HK-2 (cell line): ENCODE measurements at regions not wholly inside any gene's neighbourhood (a gene's known extent, or its start where the extent isn't known, plus 50 kb on each side); places are given as distances from the start of the nearest gene placed in this dataset.
A peak's percentile ranks its signal among the peaks of the same experiment; 100 is the strongest.

Experiments used
- DNase-seq: peaks from one replicate; pipeline ENCODE4 v3.0.0-alpha.2; 2018; ENCODE audit not compliant: unreplicated experiment

DNA sequence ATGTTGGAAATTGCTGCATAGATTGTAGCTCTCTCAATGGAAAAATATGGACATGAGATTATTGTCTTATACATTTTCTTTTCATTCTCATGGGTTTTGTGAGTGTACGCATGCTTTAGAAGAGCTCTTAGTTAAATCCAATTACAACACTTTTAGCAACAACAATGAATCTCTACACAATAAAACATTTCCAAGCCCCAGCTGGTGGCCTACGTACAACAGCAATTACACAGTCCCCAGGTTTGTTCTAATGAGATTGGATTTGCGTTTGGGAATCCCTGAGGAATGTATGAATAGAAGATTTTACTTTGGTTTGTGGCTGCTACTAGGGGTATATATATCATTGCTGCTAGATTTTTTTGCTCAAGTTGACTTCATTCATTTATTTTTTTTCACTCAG is 98.6 kb downstream of the FHDC1 start:
- no peak for DNase-seq

DNA sequence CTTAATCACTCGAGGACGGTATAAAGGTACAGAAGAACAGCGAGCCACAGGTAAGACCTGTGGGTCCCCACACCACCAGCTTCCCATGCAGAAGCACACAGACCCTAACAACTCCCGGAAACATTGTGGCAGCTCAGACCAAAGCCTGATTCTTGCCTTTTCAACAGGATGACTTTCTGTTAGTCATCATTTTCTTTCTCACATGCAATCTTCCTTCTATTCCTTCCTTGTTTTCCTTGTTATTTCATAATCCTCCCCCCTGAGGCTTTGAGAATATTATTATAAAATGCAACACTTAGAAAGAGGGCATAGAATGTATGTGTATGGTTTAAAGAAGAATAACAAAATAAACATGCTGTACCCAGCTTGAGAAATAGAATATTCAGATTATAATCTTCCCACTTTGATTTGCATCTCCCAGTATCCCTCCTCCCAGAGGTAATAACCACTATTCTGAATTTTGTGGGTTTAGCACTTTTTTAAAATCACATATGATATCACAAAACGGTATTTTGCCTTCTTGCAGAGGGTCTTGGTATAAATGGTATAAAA is 100.9 kb downstream of the FHDC1 start:
- no peak for DNase-seq

DNA sequence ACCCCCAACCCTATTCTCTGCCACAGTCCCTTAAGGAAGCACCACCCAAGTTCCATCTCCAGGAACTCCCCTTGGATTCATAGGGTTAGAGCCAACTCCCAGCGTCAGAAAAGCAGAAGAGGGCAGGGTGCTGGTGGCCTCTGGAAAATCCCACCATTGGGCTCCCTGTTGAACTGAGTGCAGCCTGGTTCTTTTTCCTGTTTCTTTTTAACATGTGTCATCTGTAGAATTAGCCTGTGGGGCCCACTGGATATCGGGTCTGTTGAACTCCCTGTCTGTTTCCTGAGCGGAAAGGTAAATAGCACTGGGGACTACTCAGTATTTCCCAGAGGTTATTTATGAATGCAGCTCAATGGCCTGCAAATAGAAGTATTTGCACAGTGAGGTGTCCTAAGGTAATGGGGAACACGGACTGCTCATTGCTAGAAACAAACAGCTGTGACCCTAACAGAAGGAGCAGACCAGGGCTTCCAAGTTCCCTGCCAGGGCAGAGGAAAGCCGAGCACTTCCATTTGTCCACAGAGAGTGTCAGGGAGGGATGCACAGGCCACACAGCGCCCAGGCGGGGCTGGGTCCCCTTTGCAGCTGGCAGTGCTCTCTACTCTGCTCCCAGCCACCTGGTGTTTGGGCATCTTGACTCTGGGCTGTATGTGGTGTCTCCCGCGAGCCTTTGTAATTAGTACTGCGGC is 102.6 kb downstream of the FHDC1 start:
- no peak for DNase-seq

DNA sequence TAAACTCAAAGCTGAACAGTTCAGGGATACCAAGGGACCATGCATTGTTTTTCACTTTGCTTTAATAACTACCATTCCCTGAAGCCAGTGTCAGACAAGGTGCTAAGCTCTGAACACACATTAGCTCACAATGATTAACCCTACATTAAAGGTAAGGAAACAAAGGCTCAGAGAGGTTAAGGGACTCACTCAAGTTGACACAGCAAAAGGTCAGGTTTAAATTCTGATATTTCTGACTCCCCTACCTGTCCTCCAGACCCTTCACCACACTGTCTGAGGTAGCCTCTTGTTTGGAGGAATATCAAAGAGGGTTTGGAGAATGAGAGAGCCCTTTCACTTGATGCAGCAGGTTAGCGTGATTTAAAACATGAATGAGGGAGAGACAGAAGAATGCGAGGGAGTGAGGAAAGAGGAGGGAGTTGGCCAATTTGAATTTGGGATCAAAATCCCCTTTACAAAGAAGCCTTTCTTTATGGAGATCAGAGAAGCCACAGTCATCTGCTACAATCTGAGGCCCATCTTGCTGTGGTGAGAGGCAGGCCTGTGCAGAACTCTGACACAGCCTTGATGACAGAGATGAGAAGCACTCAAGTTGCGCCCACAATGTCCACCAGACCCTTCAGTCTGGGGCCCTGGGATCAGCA is 103.5 kb downstream of the FHDC1 start:
- DNase-seq = no peak

DNA sequence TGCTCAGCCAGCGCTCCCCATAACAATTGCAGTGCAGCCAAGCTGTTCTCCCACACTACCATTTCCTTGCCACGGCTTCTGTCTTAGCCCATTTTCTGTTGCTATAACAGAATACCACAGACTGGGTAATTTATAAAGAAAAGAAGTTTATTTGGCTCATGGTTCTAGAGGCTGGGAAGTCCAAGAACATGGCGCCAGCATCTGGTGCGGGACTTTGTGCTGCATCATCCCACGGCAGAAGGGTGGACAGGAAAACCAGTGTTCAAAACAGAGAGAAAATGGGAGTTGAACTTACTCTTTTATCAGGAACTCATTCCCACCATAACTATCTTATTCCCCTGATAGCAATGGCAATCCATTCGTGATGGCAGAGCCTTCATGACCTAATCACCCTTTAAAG is 104.6 kb downstream of the FHDC1 start:
- no peak for DNase-seq

DNA sequence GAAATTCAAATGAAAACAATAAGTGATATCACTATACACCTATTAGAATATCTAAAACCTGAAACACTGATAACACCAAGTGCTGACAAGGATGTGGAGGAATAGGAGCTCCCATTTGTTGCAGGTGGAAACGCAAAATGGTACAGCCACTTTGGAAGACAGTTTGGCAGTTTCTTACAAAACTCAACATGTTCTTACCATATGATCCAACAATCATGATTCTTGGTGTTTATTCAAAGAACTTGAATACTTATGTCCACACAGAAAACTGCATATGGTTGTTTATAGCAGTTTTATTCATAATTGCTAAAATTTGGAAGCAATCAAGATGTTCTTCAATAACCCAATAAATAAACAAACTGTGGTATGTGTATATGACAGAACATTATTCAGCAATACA is 107.9 kb downstream of the FHDC1 start:
- no peak for DNase-seq

DNA sequence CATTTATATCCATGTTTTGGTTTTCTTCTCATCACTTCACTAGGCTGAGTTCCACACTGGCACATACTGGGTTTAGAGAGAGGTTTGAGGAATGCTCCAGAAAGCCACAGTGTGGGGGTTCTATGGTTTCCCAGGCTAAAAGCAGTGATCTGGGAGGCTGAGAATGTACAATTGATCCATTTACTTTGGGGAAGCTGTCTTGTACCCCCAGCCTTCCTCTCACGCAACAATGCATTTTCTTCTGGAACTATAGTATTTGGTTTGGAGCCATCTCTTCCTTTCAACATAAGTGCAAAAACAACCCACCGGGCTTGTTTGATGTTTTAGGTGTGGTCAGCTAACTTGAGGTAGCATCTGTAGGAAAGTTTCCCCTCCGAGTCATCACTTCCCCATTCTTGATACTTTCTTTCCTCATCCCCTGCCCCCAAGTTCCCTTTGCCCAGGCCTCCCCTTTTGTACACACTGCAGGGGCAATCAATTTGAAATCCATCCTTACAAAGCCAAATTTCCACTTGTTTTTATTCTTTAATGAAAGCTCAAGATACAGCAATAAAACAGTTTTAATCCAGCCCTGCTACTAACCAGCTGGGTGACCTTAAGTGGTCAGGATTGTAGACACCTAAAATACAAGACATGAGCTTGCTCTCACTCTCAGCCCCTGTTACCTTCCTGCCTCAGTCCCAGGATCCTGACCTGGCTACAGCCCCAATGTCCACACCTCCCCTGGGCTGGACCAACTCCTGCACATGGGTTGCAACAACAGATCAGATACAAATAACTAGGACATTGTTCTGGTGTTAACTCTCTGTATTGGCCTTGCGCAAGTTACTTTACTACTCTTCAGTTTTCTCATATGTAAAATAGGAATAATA is 109.2 kb downstream of the FHDC1 start:
- no peak for DNase-seq

DNA sequence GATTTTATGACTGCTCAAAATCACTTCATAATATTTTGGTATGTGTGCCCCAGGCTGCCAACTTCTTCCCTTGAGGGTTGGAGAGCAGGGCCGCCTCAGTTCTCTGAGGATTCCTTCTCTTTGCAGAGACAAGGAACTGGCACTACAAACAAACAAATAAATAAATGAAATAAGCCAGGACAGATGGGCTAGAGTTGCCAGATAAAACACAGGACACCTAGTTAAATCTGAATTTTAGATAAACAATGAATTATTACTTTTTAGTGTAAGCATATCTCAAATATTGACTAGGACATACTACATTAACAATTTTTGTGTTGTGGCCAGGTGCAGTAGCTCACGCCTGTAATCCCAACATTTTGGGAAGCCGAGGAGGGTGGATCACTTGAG is 122.5 kb downstream of the FHDC1 start:
- DNase-seq = no peak

DNA sequence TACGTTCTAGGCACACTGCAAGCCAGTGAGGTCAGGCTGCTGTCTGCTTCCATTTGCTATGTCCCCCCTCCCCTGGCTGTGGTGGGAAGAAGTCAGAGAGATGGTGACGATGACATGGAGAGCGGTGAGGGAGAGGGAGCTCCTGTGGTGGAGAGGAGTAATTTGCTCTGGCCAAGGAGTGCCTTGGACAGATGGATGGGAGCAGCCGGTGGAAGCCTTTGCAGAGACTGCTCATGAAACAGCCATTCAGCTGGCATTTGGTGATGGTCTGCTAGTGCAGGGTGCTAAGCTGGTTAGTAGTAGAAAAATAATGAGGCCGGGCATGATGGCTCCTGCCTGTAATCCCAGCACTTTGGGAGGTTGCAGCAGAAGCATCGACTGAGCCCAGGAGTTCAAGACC is 124.1 kb downstream of the FHDC1 start:
- DNase-seq = no peak

DNA sequence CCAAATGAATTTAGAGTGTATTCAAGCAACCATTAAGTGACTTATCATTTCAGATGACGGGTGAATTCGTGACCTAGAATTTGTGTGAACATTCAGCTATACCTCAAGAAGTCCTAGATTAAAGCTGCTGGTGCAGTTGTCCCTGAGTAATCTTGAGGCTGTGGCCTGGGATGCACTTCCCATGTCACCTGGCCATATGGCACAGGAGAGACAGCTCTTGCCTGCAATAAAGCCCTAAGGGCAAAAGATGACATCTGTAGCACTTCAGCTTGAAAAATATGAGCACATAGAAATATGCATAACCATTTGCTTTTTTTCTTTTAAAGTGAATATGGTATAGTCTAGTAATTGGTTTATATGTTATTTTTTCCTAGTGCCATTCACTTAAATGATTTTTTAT is 125.8 kb downstream of the FHDC1 start:
- DNase-seq = no peak

DNA sequence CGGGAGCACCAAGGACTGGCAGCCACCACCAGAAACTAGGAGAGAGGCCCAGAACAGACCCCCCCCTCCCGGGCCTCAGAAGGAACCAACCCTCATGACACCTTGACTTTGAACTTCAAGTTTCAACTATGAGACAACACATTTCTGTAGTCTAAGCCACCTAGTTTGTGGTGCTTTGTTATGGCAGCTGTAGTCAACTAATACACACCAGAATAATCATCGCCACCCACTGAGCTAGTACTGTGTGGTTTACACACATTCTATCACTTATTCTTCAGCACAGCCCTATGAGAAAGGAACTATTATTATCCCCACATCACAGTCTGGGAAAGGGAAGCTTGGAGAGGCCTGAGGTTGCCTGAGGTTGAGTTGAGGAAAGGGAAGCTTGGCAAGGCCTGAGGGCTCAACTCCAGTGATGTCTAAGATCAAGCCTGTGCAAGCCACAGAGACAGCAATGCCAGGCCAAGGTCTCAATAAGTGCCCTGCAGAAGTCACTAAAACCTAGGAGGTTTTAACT is 126.6 kb downstream of the FHDC1 start:
- no peak for DNase-seq

DNA sequence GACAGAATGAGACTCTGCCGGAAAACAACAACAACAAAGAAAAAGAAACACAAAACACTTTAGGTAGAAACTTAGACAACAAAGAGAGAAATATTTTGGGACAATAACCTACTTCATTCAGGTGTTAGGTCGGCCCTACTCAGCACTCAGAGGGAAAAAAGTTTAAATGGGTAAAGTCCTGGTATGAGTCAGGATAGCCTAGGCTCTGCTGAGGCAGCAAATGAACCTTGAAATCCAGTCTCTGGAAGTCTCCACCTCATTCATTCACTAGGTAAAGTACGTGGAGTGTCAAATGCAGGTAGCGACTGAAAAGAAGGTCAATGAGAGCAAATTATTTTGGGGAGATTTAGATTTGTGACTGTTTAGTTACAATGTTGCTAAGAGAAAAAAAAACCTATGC is 127.4 kb downstream of the FHDC1 start:
- no peak for DNase-seq

DNA sequence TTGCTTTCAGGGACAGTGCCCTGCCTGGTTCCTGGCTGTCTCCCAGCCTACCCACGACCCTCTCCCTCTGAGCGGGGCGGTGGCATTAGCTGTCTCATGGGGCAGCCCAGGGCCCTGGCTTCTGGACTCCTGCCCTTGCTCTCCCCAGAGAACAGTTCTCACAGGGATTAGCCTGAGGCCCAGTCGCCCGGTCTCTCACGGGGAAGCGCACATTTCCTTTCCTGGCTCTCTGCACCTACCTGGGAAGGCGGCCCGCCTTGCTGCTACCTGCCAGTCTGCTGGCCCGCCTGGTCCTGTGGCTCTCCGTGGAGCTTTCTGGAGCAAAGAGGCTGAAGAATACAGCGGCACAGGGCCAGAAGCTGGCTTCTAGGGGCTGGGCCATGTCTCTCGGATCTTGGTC is 128.4 kb downstream of the FHDC1 start:
- no peak for DNase-seq

DNA sequence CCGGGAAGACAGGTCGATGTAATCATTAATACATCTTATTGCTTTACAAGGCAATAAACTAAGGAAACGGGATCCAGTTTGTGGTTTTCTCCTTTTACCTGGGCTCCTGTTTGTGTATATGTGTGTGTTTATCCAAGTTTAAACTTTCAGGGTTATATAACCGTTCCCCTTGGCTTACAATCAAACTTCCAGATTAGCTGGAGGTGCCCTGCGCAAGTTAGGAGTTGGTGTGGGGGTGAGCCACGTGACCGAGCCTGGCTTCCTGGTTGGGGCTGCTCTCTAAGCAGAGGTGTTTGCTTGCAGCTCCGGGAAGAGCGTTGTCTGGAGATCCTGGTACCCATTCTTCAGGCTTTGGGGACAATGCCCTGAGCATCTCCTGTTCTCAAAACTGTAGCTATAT is 129.2 kb downstream of the FHDC1 start:
- DNase-seq = no peak

DNA sequence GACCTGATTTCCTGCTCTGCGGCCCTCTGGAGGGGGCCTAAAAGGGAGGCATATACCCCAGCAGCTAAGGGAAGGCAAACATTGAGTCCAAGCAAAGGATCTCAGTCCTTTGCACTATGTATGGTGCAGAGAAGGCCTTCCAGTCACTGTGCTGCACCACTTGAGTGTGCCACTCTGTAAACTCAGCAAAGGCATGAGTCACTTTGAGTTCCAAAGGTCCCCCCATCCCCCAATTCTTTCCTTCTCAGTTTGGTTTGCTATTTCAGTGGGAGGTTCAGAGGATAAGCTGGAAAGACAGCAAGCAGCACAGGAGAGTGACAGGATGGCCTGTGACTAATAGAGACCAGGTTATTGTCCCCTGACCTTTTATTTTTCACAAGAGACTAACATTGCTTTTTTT is 131.3 kb downstream of the FHDC1 start:
- DNase-seq = peak; percentile 38

DNA sequence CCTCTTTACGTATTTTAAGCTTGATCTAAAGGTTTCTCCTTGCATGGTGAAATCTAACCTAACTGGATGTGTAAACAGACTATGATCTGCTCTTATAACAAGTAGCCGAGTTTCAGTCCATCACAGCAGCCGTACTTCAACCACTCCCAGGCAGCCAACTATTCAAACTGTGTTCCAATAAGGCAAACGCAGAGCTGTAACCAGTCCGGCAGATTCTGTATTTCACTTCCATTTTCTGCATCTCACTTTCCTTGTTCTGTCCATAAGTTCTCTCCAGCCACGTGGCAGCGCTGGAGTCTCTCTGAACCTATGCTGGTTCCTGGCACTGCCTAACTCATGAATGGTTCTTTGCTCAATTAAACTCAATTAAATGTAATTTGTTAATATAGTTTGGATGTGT is 132.6 kb downstream of the FHDC1 start:
- DNase-seq = no peak

DNA sequence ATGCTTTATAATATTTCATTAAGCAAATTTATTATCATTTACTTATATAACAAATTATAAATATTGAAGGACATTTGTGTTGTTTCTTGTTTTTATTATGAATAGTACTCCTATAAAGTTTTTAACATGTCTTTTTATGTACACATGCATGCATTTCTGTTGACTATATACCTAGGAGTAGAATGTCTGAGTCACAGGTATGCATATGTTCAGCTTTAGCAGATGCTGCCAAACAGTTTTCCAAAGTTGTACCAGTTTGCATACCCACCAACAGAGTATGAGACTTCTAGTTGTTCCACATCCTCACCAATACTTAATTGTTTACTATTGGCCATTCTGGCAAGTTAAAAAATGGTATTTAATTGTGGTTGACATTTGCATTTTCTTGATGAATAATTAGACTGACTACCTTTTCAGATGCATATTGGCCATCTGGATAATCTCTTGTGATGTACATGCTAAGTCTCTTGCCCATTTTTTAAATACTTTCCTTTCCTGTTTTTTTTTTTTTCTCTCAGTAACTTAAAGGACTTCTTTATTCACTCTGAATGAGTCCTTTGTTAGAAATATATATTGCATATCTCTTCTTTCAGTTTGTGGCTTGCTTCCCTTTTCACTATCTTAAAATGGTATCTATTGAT is 132.2 kb upstream of the TRIM2 start:
- no peak for DNase-seq

DNA sequence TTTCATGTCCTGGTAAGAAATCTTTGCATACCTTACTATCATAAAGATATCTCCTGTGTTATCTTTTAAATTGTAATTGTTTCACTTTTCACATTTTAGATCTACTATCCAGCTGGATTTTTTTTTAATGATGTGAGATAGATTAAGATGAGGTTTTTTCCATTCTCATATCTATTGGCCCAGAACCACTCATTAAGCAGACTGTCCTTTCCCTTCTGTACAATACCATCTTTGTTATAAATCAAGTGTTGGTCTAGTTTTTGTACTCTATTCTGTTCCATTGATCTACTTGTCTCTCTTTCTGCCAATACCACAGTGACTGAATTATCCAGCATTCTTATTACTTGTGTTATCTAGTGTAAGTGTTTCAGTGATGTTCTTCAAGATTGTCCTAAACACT is 131.6 kb upstream of the TRIM2 start:
- DNase-seq = no peak

DNA sequence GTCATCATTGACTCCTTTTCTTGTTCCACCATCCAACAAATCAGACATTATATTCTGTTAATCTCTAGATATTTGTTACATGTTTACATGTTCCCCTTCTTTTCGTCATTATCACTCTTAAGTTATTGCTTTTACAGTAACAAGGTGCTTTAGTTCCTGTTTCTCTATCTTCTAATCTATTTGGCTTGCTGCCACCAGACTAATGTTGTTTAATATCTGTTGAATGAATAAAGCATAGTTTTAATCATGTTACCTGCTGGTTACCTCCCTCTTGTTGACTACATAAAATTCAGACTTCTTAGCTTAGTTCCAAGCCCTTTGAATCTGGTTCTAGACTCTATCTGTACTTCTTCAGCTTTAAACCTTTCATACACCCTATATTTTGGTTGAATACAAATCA is 129.8 kb upstream of the TRIM2 start:
- no peak for DNase-seq

DNA sequence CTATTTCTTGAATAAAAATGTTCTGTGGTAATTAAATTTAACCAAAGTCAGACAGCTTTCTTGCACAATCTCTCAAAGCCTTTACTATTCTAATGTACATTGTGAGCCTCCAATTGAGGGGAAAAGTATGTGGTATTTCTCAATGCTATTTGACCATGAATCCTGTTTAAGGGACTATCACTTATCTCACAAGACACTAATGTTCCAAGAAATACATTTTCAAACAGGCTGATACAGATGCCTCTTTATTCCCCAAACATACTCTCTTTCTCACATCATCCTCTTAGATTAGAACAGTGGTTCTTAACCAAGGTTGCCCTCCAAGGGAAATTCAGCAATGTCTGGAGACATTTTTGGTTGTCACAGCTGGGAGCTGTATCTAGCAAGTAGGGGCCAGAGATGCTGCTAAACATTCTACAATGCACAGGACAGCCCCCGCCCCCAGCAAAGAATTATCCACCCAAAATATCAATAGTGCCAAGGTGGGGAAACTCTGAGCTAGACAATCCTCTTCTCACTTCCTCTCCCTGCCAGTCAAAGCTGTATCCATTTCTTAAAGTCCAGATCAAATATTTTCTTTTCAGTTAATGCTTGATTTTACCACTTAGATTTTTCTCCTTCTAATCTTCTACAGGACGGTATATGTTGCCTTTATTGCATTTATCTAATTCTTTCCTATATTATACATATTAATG is 129.2 kb upstream of the TRIM2 start:
- no peak for DNase-seq

DNA sequence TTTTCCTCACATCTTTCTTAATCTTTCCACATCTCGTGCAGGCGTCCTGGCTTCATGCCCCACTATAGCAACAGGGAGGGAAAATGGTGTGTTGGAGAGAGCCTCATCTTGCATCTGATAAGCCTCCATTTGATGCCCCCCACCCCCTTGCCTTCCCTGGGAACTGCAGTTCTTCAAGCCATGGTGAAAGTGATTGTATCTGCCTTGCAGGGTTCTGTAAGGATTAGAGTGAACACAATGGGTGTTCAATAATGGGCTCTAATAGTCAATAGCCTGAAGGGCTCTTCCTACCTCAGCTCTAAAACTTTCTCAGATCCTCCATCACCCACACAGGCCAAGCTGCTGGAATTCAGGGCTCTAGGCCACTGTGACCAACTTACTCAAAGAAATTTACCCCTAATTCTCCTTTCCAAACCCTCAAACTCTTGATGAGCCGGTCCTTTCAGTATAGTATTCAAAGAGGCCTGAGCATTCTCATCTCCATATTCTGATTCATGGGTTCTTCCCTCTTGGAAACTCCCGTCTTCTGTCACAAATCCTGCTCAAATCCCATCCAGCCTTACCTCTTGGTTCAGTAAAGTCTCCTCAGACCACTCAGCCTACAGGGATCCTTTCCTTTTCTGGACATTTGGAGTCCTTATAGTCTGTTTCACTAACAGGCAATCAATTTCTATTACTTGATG is 128.3 kb upstream of the TRIM2 start:
- no peak for DNase-seq
